Ecto neural progenitor cell (in vitro differentiated cells): ENCODE measurements at regions not wholly inside any gene's neighbourhood (a gene's known extent, or its start where the extent isn't known, plus 50 kb on each side); places are given as distances from the start of the nearest gene placed in this dataset.

Experiments used
- DNase-seq: peaks from one replicate; pipeline ENCODE4 v3.0.0-alpha.2; 2018; ENCODE audit warnings: low spot score

DNA sequence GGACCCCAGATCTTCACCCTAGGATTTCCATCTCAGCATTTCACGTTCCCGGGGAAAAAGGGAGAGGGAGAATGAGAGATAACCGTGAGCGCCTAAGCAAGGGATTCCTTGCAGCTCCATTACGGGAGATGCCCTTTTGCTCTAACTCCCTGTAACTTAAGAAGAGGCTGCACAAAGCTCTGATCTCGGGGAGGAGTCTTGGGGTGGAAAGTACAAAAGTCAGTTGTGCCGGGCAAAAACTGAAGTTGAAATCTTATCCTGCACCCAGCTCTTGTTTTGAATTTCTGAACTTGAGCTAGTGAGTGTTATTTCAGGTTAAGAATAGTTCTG lies 256.4 kb upstream of the SOX21 start:
- no peak for DNase-seq

DNA sequence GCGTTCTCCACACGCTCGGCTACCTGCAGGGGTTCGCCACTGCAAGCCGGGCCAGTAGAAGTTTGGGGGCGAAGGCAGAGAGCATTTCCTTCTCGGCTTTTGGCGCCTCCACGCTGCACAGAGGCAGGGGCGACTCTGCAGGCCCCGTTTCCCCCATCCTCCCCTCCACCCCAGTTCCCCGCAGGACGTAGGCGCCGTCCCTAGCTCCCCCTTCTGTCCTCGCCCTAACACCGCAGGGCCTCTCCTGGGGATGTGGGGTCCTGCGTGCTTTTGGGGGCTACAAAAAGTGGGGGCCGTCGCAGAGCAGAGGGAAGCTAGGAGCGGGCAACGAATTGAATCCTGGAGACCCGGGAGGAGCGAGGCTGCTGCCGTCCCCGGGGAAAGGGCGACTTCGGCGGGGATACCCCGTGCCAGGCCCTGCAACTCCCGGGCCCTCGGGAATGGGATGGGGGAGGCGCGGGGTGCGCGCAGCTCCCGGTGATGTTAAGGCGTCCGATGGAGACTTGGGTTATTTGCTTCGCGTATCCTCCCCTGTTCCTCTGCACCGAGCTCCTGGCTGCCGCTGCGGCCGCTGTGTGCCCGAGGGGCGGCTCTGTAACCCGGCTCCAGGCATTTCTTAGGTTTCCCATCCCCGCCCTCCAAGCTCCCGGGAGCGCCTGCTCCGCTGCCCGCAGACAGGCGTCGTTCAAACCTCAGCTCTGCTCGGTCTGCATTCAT lies 255.9 kb upstream of the SOX21 start:
- peak; percentile 85 for DNase-seq

DNA sequence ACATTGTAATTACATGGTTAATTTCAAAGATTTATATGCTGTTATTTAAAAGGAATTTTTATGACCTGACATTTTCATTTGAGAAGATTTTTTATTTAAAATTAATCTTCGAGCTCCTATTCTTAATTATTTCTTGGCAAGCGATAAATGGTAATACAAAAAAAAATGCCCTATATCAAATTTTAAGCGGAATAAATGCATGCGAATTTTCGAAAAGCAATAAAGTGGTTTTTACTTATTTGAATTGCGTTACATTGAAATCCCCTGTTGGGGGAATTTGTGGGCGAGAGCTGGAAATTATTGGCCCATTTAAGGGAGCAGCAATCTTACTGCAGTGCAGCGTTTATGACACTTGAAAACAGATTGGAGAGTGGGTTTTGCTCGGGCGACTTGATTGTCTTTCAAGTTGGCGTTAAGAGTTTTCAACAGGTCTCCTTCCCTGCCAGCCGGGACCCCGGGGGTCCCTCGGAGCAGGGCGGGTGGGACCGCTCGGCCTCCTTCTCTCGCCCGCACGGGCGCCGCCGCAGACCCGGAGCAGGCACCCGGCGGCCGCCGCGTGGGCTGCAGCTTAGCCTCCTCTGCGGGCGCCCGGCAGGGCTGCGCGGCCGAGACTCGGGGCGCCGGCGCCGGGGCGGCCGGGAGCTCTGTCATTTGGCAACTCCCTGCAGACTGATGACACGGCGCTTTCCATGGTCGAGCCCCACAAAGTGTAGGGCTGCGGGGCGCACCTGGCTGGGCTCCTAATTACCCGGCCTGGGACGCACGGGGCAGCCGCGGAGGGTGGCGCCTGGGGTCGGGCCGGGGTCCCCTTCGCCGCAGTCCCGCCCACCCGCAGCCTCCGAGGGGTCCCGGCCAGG lies 255.1 kb upstream of the SOX21 start:
- DNase-seq, result peak; percentile 83

DNA sequence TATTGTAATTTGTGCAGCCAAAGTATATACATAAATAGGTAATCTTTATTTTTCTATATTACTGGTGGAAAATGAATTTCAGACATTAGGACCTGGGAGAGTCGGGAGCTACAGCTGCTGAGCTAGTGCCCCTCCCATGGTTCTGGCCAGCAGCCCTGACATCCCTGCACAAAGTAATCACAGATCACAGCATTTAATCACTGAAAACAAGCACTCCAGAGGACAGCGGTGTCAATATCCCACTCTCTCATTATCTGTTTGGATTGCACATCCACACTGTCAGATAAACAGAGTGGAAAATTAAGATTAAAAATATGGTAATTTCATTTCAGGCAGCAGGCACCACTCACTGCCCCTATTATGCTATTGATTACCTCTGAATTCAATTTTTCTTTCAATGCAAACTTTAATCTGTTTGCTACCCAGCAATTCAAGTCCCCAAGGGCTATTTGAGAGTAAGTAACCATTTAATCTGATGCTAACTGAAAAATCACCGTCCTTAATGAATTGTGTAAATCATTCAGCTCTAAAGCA lies 254.1 kb upstream of the SOX21 start:
- no peak for DNase-seq

DNA sequence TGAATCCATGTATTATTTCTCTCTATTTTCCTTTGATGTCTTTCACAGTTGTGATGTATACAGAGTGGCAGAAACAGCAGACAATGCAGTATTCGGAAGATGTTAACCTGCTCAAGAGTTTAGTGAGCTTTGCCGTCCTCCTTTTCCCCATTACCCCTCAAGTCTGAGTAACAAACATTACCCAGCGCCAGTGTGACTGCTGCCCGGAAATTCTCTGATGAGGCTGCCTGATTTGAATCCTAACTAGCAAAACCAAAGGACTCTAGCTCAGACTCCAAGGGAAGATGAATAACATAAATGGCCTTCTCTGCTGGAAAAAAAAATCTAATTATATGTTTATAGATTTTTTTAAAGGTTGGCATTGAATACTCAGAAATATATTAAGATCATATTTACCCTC lies 247.3 kb upstream of the SOX21 start:
- no peak for DNase-seq

DNA sequence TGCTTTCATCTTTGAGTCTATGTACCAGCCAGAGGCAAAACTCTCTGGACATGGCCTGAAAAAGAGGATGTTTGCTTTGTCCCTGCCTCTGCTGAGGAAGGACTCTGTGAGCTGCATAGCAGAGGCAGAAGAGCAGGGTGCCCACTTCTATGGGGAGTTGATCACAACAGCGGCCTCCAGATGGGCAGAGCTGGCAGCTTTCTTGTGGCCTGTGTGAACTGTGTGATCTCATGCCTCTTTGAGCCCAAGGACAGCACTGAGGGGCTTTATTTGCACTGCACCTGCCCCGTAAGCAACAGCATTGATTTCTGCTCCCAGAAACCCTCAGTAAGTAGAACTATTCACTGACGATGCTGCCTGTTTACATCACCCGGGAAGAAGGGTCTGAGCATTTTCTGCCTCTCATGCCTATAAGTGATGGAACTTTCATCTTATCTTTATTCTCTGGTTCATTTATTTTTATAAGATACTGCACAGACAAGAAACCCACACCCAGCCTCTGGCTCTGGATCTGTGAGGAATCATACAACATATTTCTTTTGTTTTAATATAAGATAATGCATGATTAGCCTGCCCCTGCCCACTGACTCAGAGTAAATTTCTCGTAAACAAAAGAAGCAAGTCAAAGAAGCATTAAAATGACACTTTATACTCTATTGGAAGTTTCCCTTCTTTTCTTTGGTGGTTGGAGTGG lies 244.2 kb upstream of the SOX21 start:
- DNase-seq, result no peak

DNA sequence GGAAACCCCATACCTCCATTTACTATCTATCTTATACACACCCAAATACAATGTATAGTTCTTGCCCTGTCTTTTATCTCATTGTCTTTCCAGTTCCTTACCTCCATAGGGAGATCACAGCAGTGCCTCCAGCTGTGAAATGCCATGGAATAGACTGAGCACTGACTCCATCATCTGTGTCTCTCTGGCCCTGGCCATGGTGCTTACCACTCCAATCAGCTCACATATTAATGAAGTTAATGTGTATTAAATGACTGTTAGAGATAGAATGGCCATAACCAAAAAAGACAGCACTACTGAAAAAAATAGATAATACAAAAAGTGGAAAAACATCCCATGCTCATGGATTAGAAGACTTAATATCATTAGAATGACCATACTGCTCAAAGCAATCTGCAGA lies 240.4 kb upstream of the SOX21 start:
- DNase-seq, result no peak

DNA sequence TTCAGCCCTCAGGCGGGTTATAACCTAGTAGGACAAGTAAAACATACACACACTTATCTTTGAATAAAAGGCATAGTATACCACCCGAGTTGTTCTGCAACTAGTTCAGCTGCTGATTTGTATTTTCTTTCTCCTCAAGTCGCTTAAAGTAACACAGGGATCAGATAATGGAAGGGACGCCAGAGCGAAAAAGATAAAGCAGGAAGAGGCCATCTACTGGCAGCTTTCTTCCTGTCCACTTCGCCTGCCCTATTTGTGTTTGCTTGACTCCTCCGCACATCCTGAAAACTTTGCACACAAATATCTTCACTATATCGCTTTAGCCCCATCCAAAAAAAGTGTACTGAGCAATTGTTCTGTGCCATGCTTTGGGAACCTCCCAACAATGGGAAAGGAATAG lies 238.0 kb upstream of the SOX21 start:
- DNase-seq, result no peak

DNA sequence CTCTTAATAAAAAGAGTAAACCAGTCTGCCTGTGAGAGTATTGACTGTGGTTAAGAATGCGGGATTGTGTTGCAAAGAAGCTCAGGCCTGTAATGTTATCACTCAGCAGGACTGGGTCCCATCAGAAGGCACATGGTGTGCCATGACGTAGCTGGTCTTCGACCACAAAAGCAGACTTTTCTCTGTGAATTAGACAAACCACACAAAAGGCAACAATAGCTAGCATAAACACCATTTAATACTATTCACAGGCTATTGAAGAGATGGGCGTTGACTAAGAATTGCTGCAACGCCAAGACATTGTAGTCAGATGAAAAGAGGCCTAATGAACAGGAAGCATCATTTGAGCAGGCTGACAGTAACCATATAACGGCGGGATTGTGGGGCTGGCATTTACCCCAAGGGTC lies 235.6 kb upstream of the SOX21 start:
- no peak for DNase-seq

DNA sequence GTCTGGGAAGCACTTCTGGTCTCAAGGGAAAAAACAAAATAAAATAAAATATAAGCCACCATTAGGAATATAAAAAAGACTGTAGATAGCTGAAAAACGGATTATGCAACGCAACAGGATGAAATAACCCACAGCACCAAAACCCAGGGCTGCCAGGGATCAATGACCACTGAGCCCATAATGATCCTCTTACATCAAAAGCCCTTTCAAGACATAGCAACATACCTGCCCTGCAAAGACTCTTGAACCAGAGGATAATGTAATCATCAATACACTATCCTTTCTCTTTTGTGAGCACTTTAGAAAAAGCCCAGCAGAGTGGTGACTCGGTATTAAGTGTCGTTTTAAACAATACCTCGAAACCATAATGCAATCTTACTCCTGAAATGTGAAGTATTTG lies 235.0 kb upstream of the SOX21 start:
- DNase-seq, result no peak

DNA sequence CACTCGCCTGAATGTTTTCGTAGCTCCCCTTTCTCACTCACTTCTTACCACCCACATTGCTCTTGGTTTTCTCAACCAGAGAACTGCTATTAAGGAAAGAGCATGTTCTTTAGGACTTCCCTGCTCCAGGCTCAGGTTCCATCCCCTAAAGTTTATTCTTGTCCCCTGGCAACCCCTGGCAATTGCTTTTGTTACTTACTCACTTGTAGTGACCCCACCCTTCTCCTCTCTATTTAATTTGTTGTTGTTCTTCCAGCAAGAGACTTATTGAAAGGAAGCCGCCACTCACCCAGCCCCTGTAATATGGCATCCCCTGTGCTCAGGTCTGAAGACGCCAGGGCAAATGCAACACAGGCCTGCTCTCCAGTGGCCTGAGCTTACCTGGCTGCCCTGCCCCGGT lies 233.7 kb upstream of the SOX21 start:
- no peak for DNase-seq

DNA sequence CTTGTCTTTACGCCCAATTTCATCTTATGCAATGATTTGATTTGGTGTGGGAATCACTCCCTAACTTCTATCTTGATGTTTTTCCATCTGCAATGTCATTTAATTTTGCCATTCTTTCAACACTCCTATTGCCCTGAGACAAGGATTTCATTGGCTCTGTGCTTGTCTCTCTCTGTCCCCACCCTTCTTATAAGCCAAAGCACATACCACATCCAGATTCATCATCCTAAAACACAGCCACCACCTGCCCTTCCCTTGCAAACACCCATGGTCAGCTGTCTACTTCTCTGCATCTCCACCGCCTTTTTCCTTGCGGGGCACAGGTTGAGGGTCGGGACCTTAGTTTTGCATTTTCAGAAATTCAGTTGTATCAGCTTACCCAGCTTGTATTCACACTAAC lies 225.8 kb upstream of the SOX21 start:
- DNase-seq, result no peak

DNA sequence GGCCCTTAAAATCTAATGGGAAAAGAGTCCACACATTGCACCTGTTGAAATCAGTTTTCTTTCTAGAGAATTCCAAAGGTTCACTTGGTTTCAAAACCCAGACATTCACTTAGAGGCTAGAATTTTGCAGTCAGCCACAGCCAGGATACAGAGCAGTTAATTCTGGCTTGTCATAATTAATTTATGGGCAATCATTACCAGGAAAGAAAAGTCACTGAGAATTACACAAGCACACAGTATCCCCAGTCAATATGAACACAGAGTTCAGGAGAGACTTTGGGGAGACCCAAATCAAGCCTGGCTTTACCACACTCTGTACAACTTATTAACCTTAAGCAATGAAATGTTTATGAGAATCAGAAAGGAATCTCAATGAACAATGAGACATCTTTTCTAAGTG lies 224.3 kb upstream of the SOX21 start:
- DNase-seq, result no peak

DNA sequence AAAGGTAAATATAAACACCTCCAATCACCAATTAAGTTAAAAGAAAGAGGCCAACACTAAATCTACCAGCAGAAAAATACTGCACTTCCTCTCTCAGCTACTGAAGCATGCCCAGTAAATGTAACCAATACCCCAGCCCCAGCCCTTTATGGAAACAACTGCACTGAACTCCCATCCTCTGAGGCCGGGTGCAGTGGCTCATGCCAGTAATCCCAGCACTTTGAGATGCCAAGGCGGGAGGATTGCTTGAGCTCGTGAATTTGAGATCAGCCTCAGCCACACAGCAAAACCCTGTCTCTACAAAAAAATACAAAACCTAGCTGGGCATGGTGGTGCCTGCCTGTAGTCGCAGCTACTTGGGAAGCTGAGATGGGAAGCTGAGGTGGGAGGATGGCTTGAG lies 221.6 kb upstream of the SOX21 start:
- no peak for DNase-seq

DNA sequence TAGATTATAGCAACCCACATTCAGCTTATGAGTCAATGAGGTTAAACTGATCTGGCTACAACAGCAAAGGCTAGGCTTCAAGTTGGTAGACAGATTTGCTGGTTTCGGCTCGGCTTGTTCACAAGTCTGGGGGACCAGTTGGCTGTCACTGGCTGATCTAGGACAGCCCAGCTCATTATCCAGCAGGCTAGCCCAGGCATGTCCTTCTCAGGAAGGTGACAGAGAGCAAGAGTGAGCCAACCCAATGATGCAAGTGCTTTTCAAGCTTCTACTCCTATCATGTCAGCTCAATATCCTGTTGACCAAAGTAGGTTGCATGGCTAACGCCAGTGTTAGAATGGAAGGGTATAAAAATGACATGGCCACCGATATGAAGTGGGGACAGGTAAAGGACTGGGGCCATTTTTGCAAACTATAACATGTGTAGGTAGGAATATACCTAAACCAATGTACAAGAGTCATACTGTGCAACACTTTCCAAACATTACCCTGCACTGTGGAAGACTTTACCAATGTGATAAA lies 220.9 kb upstream of the SOX21 start:
- no peak for DNase-seq

DNA sequence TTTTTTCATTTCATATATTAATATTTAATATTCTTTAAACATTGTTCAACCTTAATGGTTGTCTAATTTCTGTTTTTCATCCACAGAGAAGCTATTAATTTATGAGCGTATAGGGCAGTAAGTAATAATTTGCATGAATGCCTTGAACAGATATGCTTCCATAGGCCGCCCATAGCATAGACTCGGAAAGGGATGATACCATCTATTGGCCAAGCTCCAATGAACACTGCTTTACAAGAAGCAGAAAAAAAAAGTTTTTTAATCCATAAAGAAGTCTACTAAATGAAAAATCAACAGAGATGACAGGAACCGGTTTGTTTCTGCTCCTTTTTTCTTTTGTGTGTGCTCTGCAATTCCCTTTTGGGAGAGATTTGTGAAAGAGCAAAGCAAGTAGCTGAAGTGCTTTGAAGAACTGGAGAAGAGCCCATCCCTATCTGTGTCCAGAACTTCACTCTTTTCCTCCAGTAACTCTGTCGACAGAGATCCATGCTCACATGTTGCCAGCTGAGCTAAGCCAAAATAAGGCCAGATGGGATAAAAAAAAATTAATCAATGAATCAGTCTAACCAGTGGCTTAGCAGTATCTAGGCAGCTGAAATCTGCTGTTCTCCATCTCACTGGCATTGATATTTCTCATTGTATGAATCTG lies 215.9 kb upstream of the SOX21 start:
- DNase-seq, result no peak

DNA sequence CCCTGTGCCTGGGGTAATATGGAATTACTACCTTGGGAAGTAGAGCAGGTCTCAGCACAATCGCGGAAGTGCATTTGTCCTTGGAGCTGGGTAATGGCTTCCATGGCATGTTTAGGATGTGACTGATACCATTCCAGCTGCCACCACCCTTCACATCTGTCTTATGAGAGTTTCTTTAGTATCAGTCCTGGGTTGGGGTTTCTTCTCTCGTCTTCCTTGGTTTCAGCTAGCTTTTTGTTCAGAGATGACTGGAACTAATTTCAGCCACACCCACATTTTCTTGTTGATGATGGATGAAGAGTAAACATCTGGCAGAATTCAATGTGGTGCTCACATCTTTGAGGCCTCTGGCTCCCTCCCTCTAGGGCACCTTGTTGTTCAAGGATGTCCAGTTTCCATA lies 212.9 kb upstream of the SOX21 start:
- no peak for DNase-seq

DNA sequence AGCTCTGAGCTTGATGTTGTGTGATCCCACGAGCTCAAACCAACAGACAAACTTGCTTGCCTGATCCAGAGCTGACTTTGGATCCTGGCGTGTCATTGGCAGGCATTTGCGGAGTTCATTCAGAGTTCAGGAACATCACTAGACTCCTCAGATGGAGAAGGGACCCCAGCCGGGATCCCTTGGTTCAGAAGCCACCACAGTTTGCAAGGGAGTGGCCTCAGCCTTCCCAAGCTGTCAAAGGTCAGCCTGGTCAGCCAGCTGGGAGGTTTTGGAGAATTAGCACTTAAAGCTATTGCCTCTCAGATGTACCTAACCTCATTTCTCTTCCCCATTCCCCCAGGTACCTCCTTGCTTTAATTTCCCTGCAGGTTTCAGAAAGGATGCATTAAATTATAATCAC lies 208.8 kb upstream of the SOX21 start:
- no peak for DNase-seq

DNA sequence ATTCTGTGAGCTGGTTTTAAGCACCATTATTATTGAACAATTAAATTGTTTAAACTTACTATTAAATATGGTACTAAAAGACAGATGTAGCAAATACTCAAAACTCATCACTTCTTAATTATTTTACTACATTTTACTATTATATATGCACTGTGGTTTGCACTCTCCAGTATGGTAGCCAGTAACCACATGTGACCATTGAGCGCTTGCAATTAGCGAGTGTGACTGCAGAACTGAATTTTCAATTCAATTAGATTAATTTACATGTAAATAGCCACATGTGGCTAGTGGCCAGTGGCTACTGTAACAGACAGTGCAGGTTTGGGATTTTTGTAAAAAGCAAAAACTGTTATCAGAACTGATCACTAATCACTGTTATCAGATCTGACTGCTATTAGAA lies 208.2 kb upstream of the SOX21 start:
- no peak for DNase-seq

DNA sequence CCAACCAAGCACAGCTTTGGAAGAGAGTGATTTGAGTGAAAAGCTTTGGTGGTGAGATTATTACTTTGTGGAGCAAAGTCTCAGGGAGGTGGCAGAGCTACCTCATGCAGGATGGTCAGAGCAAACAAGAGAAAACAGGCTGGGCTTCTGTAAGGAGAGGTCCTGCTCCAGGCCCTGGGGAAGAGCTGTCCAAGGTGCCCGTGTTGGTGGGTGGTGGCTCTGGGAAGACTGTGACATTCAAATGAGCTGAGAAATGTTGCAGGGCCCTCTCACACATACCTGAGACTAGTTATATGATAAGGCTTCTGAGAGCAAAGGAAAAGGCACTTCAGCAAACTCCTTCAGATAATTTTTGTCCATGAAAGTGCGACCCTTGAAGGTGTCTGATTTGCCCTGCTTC lies 205.5 kb upstream of the SOX21 start:
- no peak for DNase-seq

DNA sequence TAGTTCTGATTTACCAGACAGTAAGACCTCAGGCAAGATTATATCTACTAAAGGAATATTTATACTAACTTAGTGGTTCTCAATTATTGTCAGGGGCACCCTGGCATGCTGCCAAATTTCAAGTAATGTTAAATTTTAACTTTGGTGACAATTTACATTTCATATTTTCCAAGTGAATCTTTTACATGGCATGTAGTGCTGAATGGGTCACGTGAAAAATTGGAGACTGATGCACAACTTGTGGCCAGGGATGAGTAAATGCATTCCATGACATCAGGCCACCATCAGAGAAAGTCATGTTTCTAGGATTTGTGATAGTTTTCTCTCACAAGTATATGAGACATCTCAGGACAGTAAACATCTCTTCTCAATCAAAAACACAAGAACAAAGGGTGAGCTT lies 202.6 kb upstream of the SOX21 start:
- DNase-seq, result no peak

DNA sequence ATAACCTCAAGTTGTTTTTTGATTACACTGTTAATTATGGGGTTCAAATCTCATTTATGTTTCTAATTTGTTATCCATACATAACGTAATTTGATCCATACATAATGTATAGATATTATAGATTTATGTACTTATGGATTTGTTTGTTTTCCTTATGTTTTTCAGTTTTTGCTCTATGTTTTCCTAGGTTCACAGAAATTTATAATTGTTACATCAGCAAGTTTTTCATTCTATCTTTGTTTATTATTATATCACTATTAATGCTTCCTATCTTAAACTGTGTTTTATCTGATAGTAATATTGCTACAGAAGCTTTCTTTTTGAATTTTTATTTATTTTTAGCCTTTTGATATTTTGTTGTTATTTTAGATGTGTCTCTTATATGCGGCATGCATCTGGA lies 194.3 kb upstream of the SOX21 start:
- no peak for DNase-seq
